ENCODE measurements at regions not wholly inside any gene's neighbourhood (a gene's known extent, or its start where the extent isn't known, plus 50 kb on each side); places are given as distances from the start of the nearest gene placed in this dataset.
"Not testable (repeated sequence)": the region's sequence is repeated elsewhere in the genome, so short reads cannot be mapped to it uniquely, and the experiment has no call there.

DNA sequence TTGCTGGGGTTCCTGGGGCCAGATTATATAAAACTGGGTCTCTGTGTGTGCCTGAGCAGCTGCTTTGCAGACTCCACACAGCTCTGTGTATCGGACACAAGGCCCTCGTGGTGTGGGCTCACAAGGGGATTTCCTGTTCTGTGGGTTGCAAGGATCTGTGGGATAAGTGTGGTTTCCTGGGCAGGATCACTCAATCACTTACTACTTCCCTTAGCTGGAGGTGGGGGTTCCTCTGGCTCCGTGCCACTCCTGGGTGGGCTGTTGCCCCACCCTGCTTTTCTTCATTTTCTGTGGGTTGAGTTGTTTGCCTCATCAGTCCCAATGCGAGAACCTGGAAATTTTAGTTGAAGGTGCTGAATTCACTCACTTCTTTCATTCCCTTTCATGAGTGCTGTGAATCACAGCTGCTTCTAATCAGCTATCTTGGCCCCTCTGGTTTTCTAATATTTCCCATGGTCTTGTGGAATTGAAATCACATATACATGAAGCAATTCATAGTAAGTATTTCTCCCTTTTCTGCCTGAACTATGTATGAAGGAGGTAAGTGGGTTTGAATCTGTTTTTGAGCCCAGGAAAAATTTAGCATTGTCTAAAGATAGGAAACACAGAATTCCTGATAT, 196.3 kb downstream of the DCDC2C start:
- DNase-seq (ENCODE audit: low read depth in 1 of 2, low spot score in 1 of 2) = no peak

DNA sequence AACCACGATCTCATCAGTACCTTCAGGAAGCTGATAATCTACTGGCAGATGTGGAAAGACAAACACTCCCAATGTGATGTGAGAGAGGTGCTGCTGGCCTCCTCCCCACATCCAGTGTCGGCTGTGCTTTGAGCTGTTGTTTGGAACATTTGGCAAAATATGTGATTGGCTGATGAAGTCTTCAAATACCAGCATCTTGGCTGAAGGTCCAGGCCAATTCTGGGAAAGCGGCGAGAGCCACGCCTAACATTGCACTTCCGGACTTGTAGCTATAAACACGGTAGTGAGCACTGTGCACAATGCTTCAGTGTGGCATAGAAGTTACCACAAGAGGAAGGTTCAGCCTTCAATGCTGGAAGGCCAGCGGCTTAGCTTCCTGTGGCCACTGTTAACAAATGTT, 198.8 kb downstream of the DCDC2C start:
- no peak for DNase-seq (ENCODE audit: low read depth in 1 of 2, low spot score in 1 of 2)

DNA sequence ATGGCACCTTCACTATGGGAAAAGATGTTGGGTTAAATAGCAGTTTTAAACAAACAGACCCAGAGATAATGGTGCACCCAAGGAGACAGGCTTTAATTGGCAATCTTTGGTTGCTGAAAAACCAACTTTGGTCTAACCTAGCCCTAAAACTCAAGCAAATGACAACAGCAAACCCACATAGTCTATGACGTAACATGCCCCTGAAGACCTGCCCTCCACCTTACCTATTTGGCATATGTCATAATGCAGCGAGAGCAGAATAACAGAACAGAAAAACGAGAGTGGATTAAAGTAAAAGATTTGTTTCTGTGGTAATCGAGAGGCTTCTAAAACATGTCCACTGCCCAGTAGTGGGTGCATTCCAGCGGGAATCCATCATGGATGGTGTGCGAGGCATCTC, 200.7 kb downstream of the DCDC2C start:
- DNase-seq (ENCODE audit: low read depth in 1 of 2, low spot score in 1 of 2) = no peak

DNA sequence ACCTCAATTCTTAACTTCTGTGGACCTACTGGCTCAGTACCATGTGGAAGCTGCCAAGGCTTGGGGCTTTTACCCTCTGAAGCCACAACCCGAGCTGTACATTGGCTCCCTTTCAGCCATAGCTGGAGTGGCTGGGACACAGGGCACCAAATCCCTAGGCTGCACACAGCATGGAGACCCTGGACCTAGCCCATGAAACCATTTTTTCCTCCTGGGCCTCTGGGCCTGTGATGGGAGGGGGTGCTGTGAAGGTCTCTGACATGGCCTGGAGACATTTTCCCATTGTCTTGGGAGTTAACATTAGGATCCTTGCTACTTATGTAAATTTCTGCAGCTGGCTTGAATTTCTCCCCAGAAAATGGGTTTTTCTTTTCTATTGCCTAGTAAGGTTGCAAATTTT, 205.1 kb downstream of the DCDC2C start:
- not testable (repeated sequence) for DNase-seq (ENCODE audit: low read depth in 1 of 2, low spot score in 1 of 2)

DNA sequence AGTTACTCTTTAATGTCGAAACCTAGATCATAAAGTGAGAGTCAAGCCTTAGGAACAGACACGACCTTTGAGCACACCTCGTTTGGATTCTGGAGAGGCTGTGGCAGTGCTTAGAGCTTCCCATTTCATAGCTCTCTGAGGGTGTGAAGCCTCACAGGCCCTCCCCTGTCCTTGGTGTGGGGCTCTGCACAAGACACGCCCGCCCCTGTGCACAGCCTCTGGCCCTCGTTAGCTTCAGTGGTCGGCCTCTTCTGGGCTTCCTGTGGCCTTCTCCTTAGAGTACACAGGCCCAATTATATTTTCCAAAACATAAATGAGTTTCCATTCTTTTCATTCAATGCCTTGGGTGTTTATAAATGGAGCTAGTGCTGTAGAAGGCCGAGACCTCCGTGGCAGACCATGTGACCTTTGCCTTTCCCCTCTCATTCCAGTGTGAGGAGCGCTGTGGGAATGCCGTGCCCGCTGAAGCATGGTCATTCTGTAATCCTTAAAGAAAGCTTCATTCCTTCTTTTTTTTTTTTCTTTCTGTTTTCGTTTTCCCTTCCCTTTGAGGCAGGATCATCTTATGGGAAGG, 208.6 kb downstream of the DCDC2C start:
- DNase-seq (ENCODE audit: low read depth in 1 of 2, low spot score in 1 of 2) = no peak

DNA sequence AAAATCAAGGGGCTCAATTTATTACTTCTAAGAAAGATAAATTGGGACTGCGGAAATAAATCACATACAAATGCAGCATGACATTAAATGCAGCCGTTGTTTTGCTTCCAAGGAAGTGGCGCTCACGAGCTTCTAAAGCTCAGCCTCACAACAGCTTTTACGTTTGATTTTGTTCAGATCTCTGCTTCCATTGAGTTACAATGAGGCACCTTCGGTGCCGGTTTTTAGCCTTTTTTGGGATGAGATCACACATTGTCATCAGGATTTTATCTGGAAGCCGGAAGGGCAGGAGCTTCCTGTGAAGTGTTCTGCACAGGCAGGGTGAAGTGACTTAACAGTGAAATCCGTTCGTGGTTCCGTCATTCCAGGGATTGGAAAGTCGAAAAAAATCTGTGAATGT, 209.8 kb downstream of the DCDC2C start:
- no peak for DNase-seq (ENCODE audit: low read depth in 1 of 2, low spot score in 1 of 2)

DNA sequence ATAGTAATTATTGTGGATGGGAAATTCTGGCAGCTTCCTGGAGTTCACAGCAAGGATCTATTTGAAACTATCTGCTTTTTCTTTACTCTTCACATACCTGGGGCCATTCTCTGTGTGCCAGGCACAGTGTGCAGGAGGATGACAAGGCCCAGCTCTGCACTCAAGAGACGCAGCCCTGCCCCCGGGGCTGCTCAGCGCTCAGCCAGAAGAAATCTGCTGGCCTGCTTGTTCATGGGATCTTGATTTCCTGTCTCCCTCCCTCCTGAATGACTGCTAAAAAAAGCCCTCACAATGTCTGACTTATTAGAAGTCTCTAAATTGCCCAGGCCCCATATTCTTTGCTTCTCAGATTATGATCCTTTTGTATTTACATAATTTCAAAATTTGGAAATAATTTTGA, 210.9 kb downstream of the DCDC2C start:
- no peak for DNase-seq (ENCODE audit: low read depth in 1 of 2, low spot score in 1 of 2)

DNA sequence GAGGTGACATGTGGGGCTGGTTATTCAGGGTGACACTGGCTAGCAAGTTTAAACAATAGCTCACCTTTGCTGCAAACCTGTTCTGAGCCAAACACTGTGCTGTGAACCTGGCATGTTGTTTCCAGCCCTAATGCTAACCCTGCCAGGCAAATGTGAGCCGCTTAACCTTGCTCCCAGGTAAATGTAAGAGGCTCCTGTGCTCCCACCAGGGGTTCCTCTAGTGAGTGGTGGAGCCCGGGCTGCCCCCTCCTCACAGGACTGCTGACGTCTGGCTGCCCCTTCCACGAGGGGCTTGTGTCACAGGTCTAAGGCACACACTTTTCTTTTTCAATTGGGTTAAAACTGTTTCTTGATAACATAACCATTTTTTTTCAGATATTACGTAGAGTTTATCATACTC, 223.7 kb downstream of the DCDC2C start:
- DNase-seq (ENCODE audit: low read depth in 1 of 2, low spot score in 1 of 2) = no peak

DNA sequence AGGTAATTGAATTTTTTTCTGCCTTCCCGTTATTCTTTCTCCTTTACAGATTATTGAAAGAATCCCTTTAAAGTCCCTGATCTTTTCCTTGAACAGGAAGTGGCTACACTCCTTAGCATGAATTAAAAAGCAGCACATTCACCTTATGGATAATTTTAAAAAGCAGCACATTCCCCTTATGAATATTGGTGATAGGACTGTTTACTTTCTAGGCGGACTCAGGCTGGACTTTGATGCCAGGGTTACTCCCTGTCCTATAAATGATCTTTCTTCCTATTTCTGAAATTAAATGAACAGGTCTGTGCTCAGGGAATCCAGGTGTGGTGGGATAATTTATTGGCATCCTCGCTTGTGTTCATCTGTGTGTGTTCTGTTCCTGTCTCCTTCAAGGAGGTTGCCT, 226.0 kb downstream of the DCDC2C start:
- no peak for DNase-seq (ENCODE audit: low read depth in 1 of 2, low spot score in 1 of 2)

DNA sequence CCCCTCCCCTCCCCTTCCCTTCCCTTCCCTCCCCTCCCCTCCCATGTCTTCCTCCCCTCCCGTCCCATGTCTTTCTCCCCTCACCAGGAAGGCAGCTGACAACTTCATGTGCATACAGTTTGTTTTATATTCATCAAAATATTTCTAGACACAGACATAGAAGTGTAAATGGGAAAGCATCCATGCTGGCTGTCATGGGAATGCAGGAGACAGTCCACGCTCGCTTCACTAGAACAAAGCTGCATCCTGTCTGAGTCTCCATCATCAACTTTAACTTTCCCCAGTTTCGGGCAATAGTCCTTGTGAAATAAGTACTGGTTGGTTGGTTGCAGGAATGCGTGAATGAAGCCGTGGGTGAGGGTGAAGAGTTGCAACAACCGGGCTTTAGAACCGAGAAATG, 226.9 kb downstream of the DCDC2C start:
- DNase-seq (ENCODE audit: low read depth in 1 of 2, low spot score in 1 of 2) = no peak

DNA sequence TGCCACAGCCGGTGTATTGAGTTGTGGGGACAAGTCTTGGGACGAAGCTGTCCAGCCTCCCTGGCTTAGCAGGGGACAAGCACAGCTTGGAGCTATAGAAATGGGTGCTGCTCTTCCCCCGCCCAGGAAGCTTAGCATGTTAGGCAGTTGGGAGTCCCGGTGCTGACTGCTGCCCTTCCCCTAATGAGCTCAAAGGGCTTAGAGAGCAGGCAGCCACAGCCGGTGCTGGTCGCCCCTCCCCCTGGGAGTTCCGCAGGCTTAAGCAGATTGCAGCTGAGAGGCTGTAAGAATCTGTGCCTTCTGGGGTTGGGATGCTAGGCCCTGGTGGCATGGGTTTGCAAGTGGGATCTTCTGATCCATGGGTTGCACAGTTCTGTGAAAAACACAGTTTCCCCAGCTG, 237.3 kb downstream of the DCDC2C start:
- no peak for DNase-seq (ENCODE audit: low read depth in 1 of 2, low spot score in 1 of 2)

DNA sequence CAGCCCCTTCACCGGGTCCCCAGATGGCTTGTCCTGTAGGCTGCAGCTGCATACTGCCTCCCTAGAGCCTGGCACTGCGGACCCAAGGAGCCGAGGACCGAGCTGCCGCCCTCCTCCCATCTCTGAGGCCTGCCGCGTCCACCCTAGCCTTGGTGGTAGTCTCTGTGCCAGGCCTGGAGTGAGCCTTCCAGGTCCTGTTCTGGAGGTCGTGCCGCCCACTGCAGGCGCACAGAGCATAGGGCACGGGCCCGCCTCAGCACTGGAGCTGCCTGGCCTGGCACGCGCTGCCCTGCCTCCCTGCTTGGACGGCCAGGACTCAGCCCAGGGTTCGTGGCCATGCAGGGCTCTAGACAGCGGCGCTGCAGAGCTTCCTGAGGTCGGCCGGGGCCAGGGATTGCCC, 239.5 kb downstream of the DCDC2C start:
- DNase-seq (ENCODE audit: low read depth in 1 of 2, low spot score in 1 of 2) = no peak

DNA sequence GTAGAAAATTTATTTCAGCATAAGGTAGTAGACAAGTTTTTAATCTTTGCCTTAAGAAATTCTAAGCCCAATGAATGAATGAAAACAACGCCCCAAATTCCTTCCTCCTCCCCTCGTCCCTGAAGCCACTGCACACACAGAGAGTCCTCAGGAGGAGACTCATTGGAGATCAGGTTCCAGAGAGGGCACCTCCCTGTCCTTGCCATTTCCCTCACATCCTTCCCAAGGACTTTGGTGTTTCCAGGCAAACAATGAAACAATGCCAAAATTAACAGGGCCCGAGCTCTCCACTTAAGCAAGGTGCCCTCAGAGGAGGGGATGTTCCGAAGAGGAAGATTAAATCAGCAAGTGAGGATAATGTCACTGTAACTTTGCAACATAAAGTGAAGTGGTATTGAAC, 240.7 kb downstream of the DCDC2C start:
- DNase-seq (ENCODE audit: low read depth in 1 of 2, low spot score in 1 of 2) = no peak

DNA sequence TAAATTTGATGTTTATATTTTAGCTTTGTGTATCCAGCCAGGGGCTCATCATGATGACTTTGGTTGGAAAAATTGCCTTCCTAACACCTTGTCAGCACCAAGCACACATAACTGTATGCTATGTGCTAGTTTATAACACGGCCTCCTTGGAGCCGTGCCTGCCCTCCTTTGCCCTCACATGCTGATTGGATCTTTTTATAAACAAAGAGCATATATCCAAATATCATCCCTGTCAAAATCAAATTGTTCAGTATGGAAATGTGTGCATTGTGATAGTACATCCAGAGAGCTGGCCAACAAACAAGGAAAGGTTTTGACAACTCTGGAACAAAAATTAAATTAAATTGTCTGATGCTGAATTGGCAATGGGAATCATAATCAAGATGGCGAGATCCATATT, 241.5 kb downstream of the DCDC2C start:
- DNase-seq (ENCODE audit: low read depth in 1 of 2, low spot score in 1 of 2) = no peak

DNA sequence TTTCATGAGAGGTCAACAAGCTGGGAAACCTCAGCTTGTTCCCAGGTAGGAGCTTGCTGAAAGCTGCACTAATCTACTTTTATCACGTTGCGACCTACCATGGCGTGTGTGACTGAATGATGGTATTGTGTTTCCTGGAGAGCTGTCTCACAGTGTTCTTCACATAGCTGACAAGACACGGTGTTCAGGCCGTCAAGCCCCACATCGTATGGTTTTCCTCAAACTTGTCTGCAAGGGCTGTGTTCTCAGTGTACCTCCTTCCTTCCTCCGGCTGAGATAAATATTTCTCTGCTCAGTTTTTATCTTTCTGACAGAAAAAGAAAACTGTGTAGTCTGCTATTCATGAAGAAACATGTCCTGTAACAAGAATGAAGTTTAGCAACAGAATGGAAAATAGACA, 244.8 kb downstream of the DCDC2C start:
- no peak for DNase-seq (ENCODE audit: low read depth in 1 of 2, low spot score in 1 of 2)

DNA sequence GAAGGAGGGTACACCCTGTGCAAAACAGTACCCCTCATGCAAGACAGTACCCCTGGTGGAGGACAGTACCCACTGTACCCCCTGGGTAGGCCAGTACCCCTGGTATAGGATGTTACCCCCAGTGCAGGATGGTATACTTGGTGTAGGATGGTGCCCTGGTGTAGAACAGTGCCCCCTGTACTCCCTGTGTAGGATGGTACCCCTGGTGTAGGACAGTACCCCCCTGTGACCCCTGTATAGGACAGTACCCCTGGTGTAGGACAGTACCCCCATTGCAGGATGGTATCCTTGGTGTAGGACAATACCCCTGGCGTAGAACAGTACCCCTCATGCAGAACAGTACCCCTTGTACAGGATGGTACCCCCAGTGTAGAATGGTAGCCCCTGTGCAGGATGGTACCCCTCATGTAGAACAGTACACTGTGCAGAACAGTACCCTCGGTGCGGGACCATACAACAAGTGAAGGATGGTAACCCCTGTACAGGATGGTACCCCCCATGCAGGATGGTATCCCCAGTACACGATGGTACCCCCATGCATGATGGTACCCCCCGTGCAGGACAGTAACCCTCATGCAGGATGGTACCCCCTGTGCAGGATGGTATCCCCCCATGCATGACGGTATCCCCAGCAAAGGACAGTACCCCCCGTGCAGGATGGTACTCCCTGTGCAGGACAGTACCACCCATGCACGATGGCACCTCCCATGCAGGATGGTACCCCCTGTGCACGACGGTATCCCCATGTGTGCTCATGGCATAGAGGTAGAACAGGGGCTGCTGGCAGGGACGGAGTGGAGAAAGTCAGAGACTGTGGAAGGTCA, 248.0 kb downstream of the DCDC2C start:
- DNase-seq (ENCODE audit: low read depth in 1 of 2, low spot score in 1 of 2) = no peak

DNA sequence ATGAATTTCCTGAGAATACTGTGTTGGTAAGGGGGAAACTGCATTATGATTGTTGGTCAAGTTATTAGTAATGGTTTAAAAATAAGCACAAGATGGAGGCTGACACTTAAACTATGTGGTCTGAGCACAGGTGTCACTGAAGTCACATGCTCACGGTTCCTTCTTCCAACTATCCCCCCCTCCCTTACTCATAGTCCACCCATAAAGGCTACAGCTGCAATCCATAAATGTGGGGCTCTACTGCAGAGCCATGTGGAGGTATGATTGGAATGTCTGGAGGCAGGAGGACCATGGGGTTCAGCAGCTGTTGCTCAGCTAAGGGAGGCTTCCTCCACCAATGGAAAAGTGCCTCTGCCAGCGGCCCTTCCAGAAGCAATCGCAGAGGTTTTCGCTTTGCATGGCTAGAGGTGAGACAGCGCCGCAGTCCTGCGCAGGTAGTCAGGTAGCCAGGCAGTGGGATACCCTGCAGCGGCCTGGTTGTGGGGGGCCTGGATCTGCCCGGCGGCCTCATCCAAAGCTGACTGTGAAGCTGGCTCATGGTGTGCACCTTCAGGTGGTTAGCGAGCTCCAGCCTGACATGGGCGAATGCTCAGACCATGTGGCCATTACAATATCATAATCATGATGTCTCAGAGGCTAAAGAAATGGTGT, 249.6 kb downstream of the DCDC2C start:
- no peak for DNase-seq (ENCODE audit: low read depth in 1 of 2, low spot score in 1 of 2)

DNA sequence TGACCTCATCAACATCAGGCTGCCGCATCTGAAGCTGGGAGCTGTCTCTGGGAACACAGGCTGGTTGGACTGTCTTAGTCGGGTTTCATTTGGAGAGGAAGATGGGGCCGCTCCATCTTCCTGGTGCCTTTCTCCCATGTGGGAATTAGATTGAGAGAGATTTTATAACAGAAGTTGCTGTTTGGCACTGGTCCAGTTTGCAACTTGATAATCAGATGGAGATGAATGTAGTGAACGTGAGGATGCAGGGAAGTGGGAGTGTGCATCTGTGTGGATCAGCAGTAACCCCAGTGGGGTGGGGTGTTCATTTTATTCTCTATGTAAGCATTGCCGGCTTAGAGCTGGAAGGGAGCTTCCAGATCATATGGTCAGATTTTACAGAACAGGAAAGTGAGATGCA, 250.9 kb downstream of the DCDC2C start:
- no peak for DNase-seq (ENCODE audit: low read depth in 1 of 2, low spot score in 1 of 2)

DNA sequence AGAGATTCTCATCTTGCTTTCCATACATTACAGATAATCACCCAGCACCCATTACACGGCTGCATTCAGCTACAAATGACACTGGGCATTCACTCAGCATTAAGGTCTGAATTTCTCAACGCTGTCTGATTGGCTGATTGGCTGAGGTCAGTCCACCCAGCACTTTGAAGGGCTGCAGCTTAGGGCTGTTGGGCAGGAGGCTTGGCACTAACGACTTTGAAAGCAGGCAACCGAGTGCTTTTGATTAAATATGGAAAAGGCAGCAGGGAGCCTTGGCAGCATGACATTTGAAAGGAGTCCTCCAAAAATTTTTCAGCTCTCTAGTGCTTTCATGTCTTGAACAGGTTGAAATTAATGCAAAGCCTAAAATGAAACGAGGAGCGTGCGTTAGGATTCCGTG, 253.0 kb downstream of the DCDC2C start:
- no peak for DNase-seq (ENCODE audit: low read depth in 1 of 2, low spot score in 1 of 2)

DNA sequence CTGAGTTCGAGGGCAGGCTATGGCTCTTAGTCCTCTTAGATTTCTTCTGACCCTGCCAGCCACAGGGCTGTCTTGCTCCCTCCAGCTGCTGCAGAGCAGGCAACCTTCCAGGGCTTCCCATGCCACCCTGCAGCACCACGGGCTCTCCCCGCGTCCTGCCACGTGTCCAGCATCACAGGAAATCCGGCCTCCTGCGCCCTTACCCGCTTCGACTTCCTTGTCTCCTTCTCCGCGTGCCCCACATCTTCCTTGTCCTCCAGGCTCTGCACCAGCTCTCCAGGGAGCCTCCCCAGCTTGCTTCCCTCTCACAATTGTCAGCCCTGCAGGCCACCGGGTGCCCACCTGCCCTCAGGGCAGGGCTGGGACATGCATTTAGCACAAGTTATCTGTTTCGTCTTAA, 253.5 kb downstream of the DCDC2C start:
- no peak for DNase-seq (ENCODE audit: low read depth in 1 of 2, low spot score in 1 of 2)

DNA sequence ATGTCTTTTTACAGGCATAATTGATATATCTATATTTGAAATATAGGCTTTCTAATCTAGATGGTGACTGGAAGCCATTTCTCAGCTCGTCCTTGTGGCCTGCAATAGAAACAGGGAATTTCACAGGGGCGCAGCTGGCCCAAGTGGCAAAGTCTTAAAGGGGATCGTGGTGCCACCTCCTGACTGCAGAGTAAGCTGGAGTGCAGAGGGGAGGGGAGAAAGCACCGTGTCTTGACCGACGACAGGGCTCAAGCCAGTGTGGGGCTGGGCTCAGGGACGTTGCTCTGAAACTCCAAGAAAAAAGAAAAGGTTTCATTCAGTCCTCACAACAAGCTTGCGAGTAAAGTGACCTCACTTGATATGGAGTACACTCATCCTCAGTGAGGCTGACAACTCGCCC, 255.1 kb downstream of the DCDC2C start:
- no peak for DNase-seq (ENCODE audit: low read depth in 1 of 2, low spot score in 1 of 2)

DNA sequence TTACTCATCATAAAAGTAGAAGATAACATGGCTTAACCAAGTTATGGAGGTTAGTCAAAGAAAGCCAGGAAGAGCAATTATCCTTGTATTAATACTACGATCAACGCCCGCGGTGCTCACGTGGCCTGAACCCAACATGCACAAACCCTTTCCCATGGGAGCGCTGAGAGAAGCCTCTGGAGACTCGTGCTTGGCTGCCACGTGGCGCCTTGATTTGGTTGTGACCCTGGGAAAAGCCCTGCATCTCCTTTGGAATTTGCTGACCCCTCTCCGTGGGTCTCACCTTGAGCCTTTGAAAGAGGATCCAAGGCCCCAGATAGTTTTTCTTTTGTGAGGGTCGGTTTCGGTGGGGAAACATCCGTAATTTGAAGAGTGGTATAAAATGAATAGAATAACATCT, 255.6 kb downstream of the DCDC2C start:
- no peak for DNase-seq (ENCODE audit: low read depth in 1 of 2, low spot score in 1 of 2)

All from activated CD4-positive, alpha-beta T cell treated with anti-CD3 and anti-CD28 coated beads, Interleukin-2, amount 50 U/mL, for 24 hours (primary cell).